ENCODE measurements at regions not wholly inside any gene's neighbourhood (a gene's known extent, or its start where the extent isn't known, plus 50 kb on each side); places are given as distances from the start of the nearest gene placed in this dataset.

DNA sequence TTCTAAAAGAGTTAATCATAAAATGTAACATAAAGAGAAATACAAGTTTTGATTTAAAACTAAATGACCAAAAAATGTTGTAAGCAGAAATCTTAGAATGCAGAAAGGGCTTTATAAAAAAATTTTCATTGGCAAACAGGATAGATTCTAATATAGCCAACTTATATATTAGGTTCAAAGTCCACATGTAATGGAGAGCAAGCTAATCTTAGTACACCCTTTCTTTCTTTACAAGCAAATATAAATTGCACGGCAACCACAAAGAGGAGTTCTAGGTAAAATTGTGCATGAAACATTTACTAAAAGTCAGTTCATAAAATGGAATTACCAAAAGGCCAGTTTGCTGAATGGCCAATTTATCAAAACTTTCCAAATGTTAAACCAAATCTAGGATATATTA is 130.6 kb downstream of the NOL4 start (continued):
- TF ChIP-seq, protein P1, sequence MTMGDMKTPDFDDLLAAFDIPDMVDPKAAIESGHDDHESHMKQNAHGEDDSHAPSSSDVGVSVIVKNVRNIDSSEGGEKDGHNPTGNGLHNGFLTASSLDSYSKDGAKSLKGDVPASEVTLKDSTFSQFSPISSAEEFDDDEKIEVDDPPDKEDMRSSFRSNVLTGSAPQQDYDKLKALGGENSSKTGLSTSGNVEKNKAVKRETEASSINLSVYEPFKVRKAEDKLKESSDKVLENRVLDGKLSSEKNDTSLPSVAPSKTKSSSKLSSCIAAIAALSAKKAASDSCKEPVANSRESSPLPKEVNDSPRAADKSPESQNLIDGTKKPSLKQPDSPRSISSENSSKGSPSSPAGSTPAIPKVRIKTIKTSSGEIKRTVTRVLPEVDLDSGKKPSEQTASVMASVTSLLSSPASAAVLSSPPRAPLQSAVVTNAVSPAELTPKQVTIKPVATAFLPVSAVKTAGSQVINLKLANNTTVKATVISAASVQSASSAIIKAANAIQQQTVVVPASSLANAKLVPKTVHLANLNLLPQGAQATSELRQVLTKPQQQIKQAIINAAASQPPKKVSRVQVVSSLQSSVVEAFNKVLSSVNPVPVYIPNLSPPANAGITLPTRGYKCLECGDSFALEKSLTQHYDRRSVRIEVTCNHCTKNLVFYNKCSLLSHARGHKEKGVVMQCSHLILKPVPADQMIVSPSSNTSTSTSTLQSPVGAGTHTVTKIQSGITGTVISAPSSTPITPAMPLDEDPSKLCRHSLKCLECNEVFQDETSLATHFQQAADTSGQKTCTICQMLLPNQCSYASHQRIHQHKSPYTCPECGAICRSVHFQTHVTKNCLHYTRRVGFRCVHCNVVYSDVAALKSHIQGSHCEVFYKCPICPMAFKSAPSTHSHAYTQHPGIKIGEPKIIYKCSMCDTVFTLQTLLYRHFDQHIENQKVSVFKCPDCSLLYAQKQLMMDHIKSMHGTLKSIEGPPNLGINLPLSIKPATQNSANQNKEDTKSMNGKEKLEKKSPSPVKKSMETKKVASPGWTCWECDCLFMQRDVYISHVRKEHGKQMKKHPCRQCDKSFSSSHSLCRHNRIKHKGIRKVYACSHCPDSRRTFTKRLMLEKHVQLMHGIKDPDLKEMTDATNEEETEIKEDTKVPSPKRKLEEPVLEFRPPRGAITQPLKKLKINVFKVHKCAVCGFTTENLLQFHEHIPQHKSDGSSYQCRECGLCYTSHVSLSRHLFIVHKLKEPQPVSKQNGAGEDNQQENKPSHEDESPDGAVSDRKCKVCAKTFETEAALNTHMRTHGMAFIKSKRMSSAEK (CRISPR knock-in tag; IDR thresholded peaks at IDR 0.05; ENCODE audit: borderline replicate concordance): no peak
- TF ChIP-seq, protein P2, sequence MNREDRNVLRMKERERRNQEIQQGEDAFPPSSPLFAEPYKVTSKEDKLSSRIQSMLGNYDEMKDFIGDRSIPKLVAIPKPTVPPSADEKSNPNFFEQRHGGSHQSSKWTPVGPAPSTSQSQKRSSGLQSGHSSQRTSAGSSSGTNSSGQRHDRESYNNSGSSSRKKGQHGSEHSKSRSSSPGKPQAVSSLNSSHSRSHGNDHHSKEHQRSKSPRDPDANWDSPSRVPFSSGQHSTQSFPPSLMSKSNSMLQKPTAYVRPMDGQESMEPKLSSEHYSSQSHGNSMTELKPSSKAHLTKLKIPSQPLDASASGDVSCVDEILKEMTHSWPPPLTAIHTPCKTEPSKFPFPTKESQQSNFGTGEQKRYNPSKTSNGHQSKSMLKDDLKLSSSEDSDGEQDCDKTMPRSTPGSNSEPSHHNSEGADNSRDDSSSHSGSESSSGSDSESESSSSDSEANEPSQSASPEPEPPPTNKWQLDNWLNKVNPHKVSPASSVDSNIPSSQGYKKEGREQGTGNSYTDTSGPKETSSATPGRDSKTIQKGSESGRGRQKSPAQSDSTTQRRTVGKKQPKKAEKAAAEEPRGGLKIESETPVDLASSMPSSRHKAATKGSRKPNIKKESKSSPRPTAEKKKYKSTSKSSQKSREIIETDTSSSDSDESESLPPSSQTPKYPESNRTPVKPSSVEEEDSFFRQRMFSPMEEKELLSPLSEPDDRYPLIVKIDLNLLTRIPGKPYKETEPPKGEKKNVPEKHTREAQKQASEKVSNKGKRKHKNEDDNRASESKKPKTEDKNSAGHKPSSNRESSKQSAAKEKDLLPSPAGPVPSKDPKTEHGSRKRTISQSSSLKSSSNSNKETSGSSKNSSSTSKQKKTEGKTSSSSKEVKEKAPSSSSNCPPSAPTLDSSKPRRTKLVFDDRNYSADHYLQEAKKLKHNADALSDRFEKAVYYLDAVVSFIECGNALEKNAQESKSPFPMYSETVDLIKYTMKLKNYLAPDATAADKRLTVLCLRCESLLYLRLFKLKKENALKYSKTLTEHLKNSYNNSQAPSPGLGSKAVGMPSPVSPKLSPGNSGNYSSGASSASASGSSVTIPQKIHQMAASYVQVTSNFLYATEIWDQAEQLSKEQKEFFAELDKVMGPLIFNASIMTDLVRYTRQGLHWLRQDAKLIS (CRISPR knock-in tag; IDR thresholded peaks at IDR 0.05; ENCODE audit: borderline replicate concordance): no peak
- TF ChIP-seq TEAD4 (CRISPR knock-in tag; IDR thresholded peaks at IDR 0.05) (no peak), ZNF121 (CRISPR knock-in tag; IDR thresholded peaks at IDR 0.05) (no peak), GTF2I (CRISPR knock-in tag; conservative IDR thresholded peaks at IDR 0.05) (no peak), RELA (CRISPR knock-in tag; IDR thresholded peaks at IDR 0.05; ENCODE audit: borderline replicate concordance) (no peak)
- TF ChIP-seq, protein P3, sequence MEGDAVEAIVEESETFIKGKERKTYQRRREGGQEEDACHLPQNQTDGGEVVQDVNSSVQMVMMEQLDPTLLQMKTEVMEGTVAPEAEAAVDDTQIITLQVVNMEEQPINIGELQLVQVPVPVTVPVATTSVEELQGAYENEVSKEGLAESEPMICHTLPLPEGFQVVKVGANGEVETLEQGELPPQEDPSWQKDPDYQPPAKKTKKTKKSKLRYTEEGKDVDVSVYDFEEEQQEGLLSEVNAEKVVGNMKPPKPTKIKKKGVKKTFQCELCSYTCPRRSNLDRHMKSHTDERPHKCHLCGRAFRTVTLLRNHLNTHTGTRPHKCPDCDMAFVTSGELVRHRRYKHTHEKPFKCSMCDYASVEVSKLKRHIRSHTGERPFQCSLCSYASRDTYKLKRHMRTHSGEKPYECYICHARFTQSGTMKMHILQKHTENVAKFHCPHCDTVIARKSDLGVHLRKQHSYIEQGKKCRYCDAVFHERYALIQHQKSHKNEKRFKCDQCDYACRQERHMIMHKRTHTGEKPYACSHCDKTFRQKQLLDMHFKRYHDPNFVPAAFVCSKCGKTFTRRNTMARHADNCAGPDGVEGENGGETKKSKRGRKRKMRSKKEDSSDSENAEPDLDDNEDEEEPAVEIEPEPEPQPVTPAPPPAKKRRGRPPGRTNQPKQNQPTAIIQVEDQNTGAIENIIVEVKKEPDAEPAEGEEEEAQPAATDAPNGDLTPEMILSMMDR (IDR thresholded peaks at IDR 0.05): no peak

DNA sequence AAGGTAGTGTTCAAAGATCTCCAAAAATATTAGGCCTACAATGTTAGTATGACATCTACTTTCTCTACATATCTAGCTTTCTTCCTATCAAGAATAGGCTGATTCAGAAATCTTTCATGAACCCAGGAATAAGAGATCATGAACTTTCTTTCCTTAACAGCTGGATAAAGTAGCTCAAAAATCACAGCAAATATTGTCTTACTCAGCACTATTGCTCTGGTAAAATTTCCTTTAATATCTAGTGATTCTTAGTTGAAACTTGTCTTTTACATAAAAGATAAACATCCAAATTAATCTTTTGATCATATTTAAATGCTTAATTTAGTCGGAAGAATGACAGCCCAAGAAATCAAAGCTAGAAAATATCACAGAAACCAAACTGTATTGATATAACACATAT is 131.9 kb downstream of the NOL4 start:
- H3K4me1 Mint-ChIP-seq: no peaks in the 10 kb centered on the region
- no peak overlapping the region for H3K27ac Mint-ChIP-seq
- H3K4me3 Mint-ChIP-seq: no peak overlapping the region
- no peaks in the 10 kb centered on the region for H3K36me3 Mint-ChIP-seq
- ATAC-seq (no peak), DNase-seq (ENCODE audit: low spot score) (no peak)
- no peaks in the 10 kb centered on the region for H3K9me3 Mint-ChIP-seq
- CTCF ChIA-PET: interaction anchor here (1.0 kb wide), 1 partner anchor 30 kb away, joined by 4 read pairs; no protein-coding TSS in a partner anchor
- POLR2A ChIA-PET: no interaction called here
- no peaks in the 10 kb centered on the region for H3K27me3 Mint-ChIP-seq (ENCODE audit: low read depth)
- TF ChIP-seq, protein P1 (CRISPR knock-in tag; IDR thresholded peaks at IDR 0.05; ENCODE audit: borderline replicate concordance): no peak
- TF ChIP-seq ZNF416 (CRISPR knock-in tag; IDR thresholded peaks at IDR 0.05) (no peak), SP1 (CRISPR knock-in tag; conservative IDR thresholded peaks at IDR 0.05) (no peak)
- TF ChIP-seq, protein P4, sequence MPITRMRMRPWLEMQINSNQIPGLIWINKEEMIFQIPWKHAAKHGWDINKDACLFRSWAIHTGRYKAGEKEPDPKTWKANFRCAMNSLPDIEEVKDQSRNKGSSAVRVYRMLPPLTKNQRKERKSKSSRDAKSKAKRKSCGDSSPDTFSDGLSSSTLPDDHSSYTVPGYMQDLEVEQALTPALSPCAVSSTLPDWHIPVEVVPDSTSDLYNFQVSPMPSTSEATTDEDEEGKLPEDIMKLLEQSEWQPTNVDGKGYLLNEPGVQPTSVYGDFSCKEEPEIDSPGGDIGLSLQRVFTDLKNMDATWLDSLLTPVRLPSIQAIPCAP (CRISPR knock-in tag; IDR thresholded peaks at IDR 0.05): no peak
- TF ChIP-seq, protein P5, sequence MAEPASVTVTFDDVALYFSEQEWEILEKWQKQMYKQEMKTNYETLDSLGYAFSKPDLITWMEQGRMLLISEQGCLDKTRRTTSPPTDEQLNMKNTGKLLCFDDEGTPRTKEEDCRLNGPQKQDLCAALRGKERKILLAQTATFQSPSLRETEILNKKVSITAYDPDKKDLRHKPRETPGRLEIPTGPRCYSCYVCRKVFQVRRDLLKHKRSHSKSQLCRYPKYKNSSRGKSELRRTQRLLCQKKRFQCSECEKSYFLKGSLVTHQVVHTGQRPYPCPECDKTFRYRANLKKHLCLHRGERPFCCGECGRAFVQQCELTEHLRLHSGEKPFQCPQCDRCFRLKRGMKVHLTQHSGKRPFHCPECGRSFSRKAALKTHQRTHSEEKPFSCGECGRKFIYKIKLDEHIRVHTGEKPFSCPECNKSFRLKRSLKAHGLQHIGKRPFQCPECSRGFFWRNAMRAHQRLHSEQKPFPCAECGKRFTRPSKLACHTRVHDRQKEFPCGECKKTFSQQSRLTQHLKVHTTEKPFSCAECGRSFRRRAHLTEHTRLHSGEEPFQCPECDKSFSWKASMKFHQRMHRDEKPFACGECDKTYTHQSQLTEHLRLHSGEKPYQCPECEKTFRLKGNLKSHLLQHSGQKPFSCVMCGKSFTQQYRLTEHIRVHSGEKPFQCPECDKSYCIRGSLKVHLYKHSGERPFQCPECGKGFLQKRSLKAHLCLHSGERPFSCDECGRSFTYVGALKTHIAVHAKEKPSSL (CRISPR knock-in tag; conservative IDR thresholded peaks at IDR 0.05): no peak
- TF ChIP-seq, protein P6, sequence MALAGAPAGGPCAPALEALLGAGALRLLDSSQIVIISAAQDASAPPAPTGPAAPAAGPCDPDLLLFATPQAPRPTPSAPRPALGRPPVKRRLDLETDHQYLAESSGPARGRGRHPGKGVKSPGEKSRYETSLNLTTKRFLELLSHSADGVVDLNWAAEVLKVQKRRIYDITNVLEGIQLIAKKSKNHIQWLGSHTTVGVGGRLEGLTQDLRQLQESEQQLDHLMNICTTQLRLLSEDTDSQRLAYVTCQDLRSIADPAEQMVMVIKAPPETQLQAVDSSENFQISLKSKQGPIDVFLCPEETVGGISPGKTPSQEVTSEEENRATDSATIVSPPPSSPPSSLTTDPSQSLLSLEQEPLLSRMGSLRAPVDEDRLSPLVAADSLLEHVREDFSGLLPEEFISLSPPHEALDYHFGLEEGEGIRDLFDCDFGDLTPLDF (CRISPR knock-in tag; IDR thresholded peaks at IDR 0.05): no peak
- TF ChIP-seq, protein P7, sequence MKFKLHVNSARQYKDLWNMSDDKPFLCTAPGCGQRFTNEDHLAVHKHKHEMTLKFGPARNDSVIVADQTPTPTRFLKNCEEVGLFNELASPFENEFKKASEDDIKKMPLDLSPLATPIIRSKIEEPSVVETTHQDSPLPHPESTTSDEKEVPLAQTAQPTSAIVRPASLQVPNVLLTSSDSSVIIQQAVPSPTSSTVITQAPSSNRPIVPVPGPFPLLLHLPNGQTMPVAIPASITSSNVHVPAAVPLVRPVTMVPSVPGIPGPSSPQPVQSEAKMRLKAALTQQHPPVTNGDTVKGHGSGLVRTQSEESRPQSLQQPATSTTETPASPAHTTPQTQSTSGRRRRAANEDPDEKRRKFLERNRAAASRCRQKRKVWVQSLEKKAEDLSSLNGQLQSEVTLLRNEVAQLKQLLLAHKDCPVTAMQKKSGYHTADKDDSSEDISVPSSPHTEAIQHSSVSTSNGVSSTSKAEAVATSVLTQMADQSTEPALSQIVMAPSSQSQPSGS (CRISPR knock-in tag; IDR thresholded peaks at IDR 0.05; ENCODE audit: borderline replicate concordance, low read depth): no peak

Data from WTC11 (cell line).